GM12878 (cell line): ENCODE measurements at regions not wholly inside any gene's neighbourhood (a gene's known extent, or its start where the extent isn't known, plus 50 kb on each side); places are given as distances from the start of the nearest gene placed in this dataset.

Experiments
- ATAC-seq: fragments of 200-7000 bp; cut with Tn5 transposase; 3 replicates; pipeline ENCODE4 v1.9.1; 2020; ENCODE audit warnings: mild to moderate bottlenecking, moderate library complexity
- BruUV-seq: library from RNA; stranded (reverse); fragments of 400-500 nt; replicated peaks from 2 replicates; lab custom pipeline; 2021; lab: Mats Ljungman, UMichigan
- CTCF ChIA-PET: fragments of 300-600 bp; sonication (Branson Sonifier 250); formaldehyde crosslinking; extraction: SDS; loops from one replicate; lab custom pipeline; 2021; ENCODE audit warnings: inconsistent platforms; lab: Yijun Ruan, JAX
- POLR2A ChIA-PET: fragments of 350-600 bp; formaldehyde crosslinking; extraction: SDS; loops from one replicate; lab custom pipeline; 2021; ENCODE audit warnings: inconsistent platforms; lab: Charles Lee
- RAD21 ChIA-PET: fragments of 300-600 bp; sonication (Branson Sonifier 250); formaldehyde crosslinking; loops from one replicate; lab custom pipeline; 2023; ENCODE audit warnings: antibody characterized with exemption; ENCODE audit not compliant: unreplicated experiment; lab: Charles Lee
- SMC1A ChIA-PET: fragments of 300-600 bp; sonication (Branson Sonifier 250); formaldehyde crosslinking; loops from one replicate; lab custom pipeline; 2023; ENCODE audit not compliant: unreplicated experiment, uncharacterized antibody; lab: Charles Lee
- DNase-seq: peaks from one replicate; pipeline ENCODE4 v3.0.0-alpha.2; 2011; ENCODE audit warnings: low read depth, low spot score
- FAIRE-seq: peaks from 3 replicates; lab custom pipeline; 2011; peaks lifted over from hg19 to GRCh38; lab: Jason Lieb, UNC
- H2AFZ ChIP-seq: 2 replicates; pipeline ENCODE4 v1.6.0; 2011; ENCODE audit warnings: low read depth, low read length, control low read depth; ENCODE audit not compliant: control insufficient read depth
- H3K27ac ChIP-seq: 2 replicates; pipeline ENCODE4 v1.5.1; 2011; ENCODE audit warnings: control low read depth; ENCODE audit not compliant: control insufficient read depth, insufficient read depth
- H3K27me3 ChIP-seq, 2 experiments: replicated peaks in 1 of 2; 2 replicates each; pipeline versions ENCODE4 v1.6.0 to v1.6.1; 2011; ENCODE audit warnings: low read length in 1 of 2; ENCODE audit not compliant: control insufficient read depth in 2 of 2, insufficient read depth in 2 of 2
- H3K36me3 ChIP-seq, 2 experiments: 2 replicates each; pipeline ENCODE4 v1.5.1; 2011; ENCODE audit warnings: low read length in 1 of 2; ENCODE audit not compliant: control insufficient read depth in 2 of 2, insufficient read depth in 2 of 2
- H3K4me1 ChIP-seq: 2 replicates; pipeline ENCODE4 v1.6.1; 2011; ENCODE audit warnings: mild to moderate bottlenecking, low read length, moderate library complexity, mixed read lengths; ENCODE audit not compliant: control insufficient read depth, insufficient read depth
- H3K4me2 ChIP-seq: 2 replicates; pipeline ENCODE4 v1.6.0; 2011; ENCODE audit warnings: control low read depth; ENCODE audit not compliant: control insufficient read depth, insufficient read depth
- H3K4me3 ChIP-seq: fragments of 200-600 bp; sonication (generic); 2 replicates; pipeline ENCODE4 v1.5.1; 2016
- H3K79me2 ChIP-seq: 2 replicates; pipeline ENCODE4 v1.6.0; 2011; ENCODE audit warnings: low read length; ENCODE audit not compliant: control insufficient read depth, insufficient read depth
- H3K9ac ChIP-seq: 2 replicates; pipeline ENCODE4 v1.8.0; 2011; ENCODE audit warnings: low read length, control low read depth, mixed read lengths; ENCODE audit not compliant: control insufficient read depth, insufficient read depth
- H3K9me3 ChIP-seq: replicated peaks from 3 replicates; pipeline ENCODE4 v1.5.1; 2011; ENCODE audit warnings: mild to moderate bottlenecking, low read length; ENCODE audit not compliant: control insufficient read depth, insufficient read depth
- H4K20me1 ChIP-seq: 2 replicates; pipeline ENCODE4 v1.6.0; 2011; ENCODE audit not compliant: control insufficient read depth, insufficient read depth
- E4F1 ChIP-seq: fragments of 450-650 bp; IDR thresholded peaks from 2 replicates; pipeline ENCODE4 v1.6.1; 2018; ENCODE audit warnings: borderline replicate concordance, mild to moderate bottlenecking; ENCODE audit not compliant: partially characterized antibody
- NKRF ChIP-seq: fragments of 450-650 bp; conservative IDR thresholded peaks from 2 replicates; pipeline ENCODE4 v1.6.1; 2017; ENCODE audit warnings: mild to moderate bottlenecking, moderate library complexity
- RBBP5 ChIP-seq: fragments of 200-600 bp; sonication (generic); conservative IDR thresholded peaks from 2 replicates; pipeline ENCODE4 v1.6.1; 2016
- WGBS: methylation state at CpG from one replicate; pipeline ENCODE4 v1.1.6; 2016; ENCODE audit warnings: low lambda C conversion rate; ENCODE audit not compliant: insufficient replicate concordance, insufficient coverage; ENCODE audit errors: missing lambda C conversion rate; 5-methylcytosine and 5-hydroxymethylcytosine counted together
- in situ Hi-C: fragments of 300-500 bp; cut with MboI; formaldehyde crosslinking; loops from 9 replicates; pipeline ENCODE4 v1.14.3; 2018; ENCODE audit warnings: mixed read lengths
- intact Hi-C: fragments of 100-400 bp; cut with micrococcal nuclease; formaldehyde crosslinking; loops from one replicate; pipeline ENCODE4 v1.14.2; 2022; ENCODE audit not compliant: unreplicated experiment

GRCh38 chr2:150853263-150853662 is 365.8 kb upstream of the RND3 start:
- H3K36me3 ChIP-seq: no peaks in the 10 kb centered on the region
- SMC1A ChIA-PET: interaction anchor here (1.4 kb wide), 1 partner anchor 13 kb away, joined by 3 read pairs; no protein-coding TSS in a partner anchor
- FAIRE-seq: no peak

More at GRCh38 chr2:150853263-150853662, 365.8 kb upstream of the RND3 start:
- H4K20me1 ChIP-seq: no peaks in the 10 kb centered on the region
- 21% methylated on average over 2 of the region's 2 CpGs for WGBS
- no peaks in the 10 kb centered on the region for H3K79me2 ChIP-seq
- TF ChIP-seq E4F1 (no peak), NKRF (no peak), RBBP5 (no peak)
- no peak overlapping the region for H3K4me2 ChIP-seq
- RAD21 ChIA-PET: no interaction called here
- H3K9ac ChIP-seq: no peak overlapping the region
- H3K4me3 ChIP-seq: no peak overlapping the region
- no TSS peak for BruUV-seq
- in situ Hi-C loops: no loop called here
- intact Hi-C loops: no loop called here
- H3K9me3 ChIP-seq: no peaks in the 10 kb centered on the region
- CTCF ChIA-PET: no interaction called here
- DNase-seq (no peak), ATAC-seq (no peak)
- no peaks in the 10 kb centered on the region for H3K27me3 ChIP-seq
- H3K27ac ChIP-seq: no peak overlapping the region
- H2AFZ ChIP-seq: no peak overlapping the region
- no peaks in the 10 kb centered on the region for H3K4me1 ChIP-seq
- POLR2A ChIA-PET: no interaction called here
